WTC11 (cell line): ENCODE measurements at regions not wholly inside any gene's neighbourhood (a gene's known extent, or its start where the extent isn't known, plus 50 kb on each side); places are given as distances from the start of the nearest gene placed in this dataset.

Experiments used
- CTCF ChIP-seq: fragments of 200-600 bp; IDR thresholded peaks from 2 replicates; pipeline ENCODE4 v1.8.0; 2022; ENCODE audit warnings: antibody characterized with exemption
- E2F5 ChIP-seq: sonication (generic); formaldehyde crosslinking; IDR thresholded peaks from 2 replicates; pipeline ENCODE4 v1.8.1; 2022; ENCODE audit warnings: mild to moderate bottlenecking, moderate library complexity, missing genetic modification reagents
- FOXJ3 ChIP-seq: sonication (generic); formaldehyde crosslinking; IDR thresholded peaks from 2 replicates; pipeline ENCODE4 v1.9.0; 2021; ENCODE audit warnings: missing genetic modification reagents, mild to moderate bottlenecking, borderline replicate concordance
- FOXP4 ChIP-seq: sonication (generic); formaldehyde crosslinking; IDR thresholded peaks from 2 replicates; pipeline ENCODE4 v1.8.0; 2022; ENCODE audit warnings: mild to moderate bottlenecking, missing genetic modification reagents
- GABPB1 ChIP-seq: sonication (generic); formaldehyde crosslinking; IDR thresholded peaks from 2 replicates; pipeline ENCODE4 v1.8.1; 2023; ENCODE audit warnings: mild to moderate bottlenecking, missing genetic modification reagents
- HMGXB4 ChIP-seq: sonication (generic); formaldehyde crosslinking; IDR thresholded peaks from 2 replicates; pipeline ENCODE4 v1.8.1; 2023; ENCODE audit warnings: mild to moderate bottlenecking, moderate library complexity, missing genetic modification reagents
- IRF1 ChIP-seq: sonication (generic); formaldehyde crosslinking; IDR thresholded peaks from 2 replicates; pipeline ENCODE4 v1.8.0; 2023; ENCODE audit warnings: missing genetic modification reagents
- JUN ChIP-seq: sonication (generic); formaldehyde crosslinking; IDR thresholded peaks from 2 replicates; pipeline ENCODE4 v1.8.0; 2023; ENCODE audit warnings: mild to moderate bottlenecking, missing genetic modification reagents
- MAX ChIP-seq: sonication (generic); formaldehyde crosslinking; IDR thresholded peaks from 2 replicates; pipeline ENCODE4 v1.8.0; 2022; ENCODE audit warnings: mild to moderate bottlenecking, missing genetic modification reagents
- NR1H2 ChIP-seq: sonication (generic); formaldehyde crosslinking; IDR thresholded peaks from 2 replicates; pipeline ENCODE4 v1.9.0; 2021; ENCODE audit warnings: mild to moderate bottlenecking, moderate library complexity, missing genetic modification reagents
- PRDM15 ChIP-seq: sonication (generic); formaldehyde crosslinking; IDR thresholded peaks from 2 replicates; pipeline ENCODE4 v1.8.0; 2022; ENCODE audit warnings: missing genetic modification reagents
- SMAD3 ChIP-seq: sonication (generic); formaldehyde crosslinking; IDR thresholded peaks from 2 replicates; pipeline ENCODE4 v1.8.0; 2022; ENCODE audit warnings: missing genetic modification reagents, mild to moderate bottlenecking, borderline replicate concordance
- SP1 ChIP-seq: sonication (generic); formaldehyde crosslinking; conservative IDR thresholded peaks from 2 replicates; pipeline ENCODE4 v1.8.1; 2022; ENCODE audit warnings: missing genetic modification reagents
- USF2 ChIP-seq: sonication (generic); formaldehyde crosslinking; IDR thresholded peaks from 2 replicates; pipeline ENCODE4 v1.8.1; 2023; ENCODE audit warnings: mild to moderate bottlenecking, missing genetic modification reagents, moderate library complexity

GRCh38 chr2:137862651-137863050, 101.6 kb upstream of the HNMT start:
- TF ChIP-seq JUN (CRISPR knock-in tag) (no peak), CTCF (no peak), USF2 (0 out of 2 replicates have a peak, but pooled peaks have one; percentile 22), HMGXB4 (no peak), FOXP4 (CRISPR knock-in tag) (no peak), GABPB1 (CRISPR knock-in tag) (no peak), FOXJ3 (CRISPR knock-in tag) (no peak), E2F5 (no peak), PRDM15 (CRISPR knock-in tag) (no peak), MAX (CRISPR knock-in tag) (no peak), SP1 (no peak), IRF1 (CRISPR knock-in tag) (no peak), NR1H2 (no peak), SMAD3 (no peak)
